ENCODE measurements at regions not wholly inside any gene's neighbourhood (a gene's known extent, or its start where the extent isn't known, plus 50 kb on each side); places are given as distances from the start of the nearest gene placed in this dataset.

DNA sequence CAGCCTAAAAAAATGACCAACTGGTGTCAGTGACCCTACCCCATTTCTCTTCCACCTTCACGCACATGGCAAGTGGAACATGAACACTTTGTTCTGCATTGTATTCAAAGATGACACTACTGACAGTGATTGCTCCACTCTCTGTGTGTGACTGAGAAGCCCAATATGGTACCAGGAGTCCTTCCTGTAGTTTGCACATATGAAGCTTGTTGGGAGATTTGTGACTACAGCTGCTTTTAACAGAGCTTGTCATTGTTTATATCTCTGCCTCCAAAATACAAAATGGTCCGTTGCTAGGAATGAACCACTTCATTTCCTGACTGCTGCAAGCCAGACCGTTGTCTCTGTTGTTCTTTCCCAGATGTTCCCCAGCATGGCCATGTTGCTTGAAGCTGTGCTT is 140.3 kb upstream of the TCF21 start:
- no peak for TF ChIP-seq SMAD4 (CRISPR knock-in tag; IDR thresholded peaks at IDR 0.05)
- TF ChIP-seq, protein P1, sequence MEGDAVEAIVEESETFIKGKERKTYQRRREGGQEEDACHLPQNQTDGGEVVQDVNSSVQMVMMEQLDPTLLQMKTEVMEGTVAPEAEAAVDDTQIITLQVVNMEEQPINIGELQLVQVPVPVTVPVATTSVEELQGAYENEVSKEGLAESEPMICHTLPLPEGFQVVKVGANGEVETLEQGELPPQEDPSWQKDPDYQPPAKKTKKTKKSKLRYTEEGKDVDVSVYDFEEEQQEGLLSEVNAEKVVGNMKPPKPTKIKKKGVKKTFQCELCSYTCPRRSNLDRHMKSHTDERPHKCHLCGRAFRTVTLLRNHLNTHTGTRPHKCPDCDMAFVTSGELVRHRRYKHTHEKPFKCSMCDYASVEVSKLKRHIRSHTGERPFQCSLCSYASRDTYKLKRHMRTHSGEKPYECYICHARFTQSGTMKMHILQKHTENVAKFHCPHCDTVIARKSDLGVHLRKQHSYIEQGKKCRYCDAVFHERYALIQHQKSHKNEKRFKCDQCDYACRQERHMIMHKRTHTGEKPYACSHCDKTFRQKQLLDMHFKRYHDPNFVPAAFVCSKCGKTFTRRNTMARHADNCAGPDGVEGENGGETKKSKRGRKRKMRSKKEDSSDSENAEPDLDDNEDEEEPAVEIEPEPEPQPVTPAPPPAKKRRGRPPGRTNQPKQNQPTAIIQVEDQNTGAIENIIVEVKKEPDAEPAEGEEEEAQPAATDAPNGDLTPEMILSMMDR (IDR thresholded peaks at IDR 0.05): no peak
- TF ChIP-seq, protein P2, sequence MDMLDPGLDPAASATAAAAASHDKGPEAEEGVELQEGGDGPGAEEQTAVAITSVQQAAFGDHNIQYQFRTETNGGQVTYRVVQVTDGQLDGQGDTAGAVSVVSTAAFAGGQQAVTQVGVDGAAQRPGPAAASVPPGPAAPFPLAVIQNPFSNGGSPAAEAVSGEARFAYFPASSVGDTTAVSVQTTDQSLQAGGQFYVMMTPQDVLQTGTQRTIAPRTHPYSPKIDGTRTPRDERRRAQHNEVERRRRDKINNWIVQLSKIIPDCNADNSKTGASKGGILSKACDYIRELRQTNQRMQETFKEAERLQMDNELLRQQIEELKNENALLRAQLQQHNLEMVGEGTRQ (CRISPR knock-in tag; IDR thresholded peaks at IDR 0.05): no peak
- no peak for TF ChIP-seq TP53 (CRISPR knock-in tag; IDR thresholded peaks at IDR 0.05)
- TF ChIP-seq, protein P3, sequence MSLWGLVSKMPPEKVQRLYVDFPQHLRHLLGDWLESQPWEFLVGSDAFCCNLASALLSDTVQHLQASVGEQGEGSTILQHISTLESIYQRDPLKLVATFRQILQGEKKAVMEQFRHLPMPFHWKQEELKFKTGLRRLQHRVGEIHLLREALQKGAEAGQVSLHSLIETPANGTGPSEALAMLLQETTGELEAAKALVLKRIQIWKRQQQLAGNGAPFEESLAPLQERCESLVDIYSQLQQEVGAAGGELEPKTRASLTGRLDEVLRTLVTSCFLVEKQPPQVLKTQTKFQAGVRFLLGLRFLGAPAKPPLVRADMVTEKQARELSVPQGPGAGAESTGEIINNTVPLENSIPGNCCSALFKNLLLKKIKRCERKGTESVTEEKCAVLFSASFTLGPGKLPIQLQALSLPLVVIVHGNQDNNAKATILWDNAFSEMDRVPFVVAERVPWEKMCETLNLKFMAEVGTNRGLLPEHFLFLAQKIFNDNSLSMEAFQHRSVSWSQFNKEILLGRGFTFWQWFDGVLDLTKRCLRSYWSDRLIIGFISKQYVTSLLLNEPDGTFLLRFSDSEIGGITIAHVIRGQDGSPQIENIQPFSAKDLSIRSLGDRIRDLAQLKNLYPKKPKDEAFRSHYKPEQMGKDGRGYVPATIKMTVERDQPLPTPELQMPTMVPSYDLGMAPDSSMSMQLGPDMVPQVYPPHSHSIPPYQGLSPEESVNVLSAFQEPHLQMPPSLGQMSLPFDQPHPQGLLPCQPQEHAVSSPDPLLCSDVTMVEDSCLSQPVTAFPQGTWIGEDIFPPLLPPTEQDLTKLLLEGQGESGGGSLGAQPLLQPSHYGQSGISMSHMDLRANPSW (CRISPR knock-in tag; conservative IDR thresholded peaks at IDR 0.05; ENCODE audit: low read depth): no peak
- no peak for TF ChIP-seq TCF7 (CRISPR knock-in tag; IDR thresholded peaks at IDR 0.05; ENCODE audit: low read depth)
- TF ChIP-seq SOX15 (CRISPR knock-in tag; IDR thresholded peaks at IDR 0.05): no peak
- TF ChIP-seq NR2C2 (CRISPR knock-in tag; IDR thresholded peaks at IDR 0.05): no peak
- no peak for TF ChIP-seq CREB1 (CRISPR knock-in tag; IDR thresholded peaks at IDR 0.05)
- TF ChIP-seq RELA (CRISPR knock-in tag; IDR thresholded peaks at IDR 0.05; ENCODE audit: borderline replicate concordance): no peak
- no peak for TF ChIP-seq NR1H2 (CRISPR knock-in tag; IDR thresholded peaks at IDR 0.05)
- no peak for TF ChIP-seq ZNF263 (CRISPR knock-in tag; IDR thresholded peaks at IDR 0.05; ENCODE audit: low read depth)
- TF ChIP-seq OVOL2 (CRISPR knock-in tag; IDR thresholded peaks at IDR 0.05; ENCODE audit: borderline replicate concordance): no peak
- TF ChIP-seq, protein P4, sequence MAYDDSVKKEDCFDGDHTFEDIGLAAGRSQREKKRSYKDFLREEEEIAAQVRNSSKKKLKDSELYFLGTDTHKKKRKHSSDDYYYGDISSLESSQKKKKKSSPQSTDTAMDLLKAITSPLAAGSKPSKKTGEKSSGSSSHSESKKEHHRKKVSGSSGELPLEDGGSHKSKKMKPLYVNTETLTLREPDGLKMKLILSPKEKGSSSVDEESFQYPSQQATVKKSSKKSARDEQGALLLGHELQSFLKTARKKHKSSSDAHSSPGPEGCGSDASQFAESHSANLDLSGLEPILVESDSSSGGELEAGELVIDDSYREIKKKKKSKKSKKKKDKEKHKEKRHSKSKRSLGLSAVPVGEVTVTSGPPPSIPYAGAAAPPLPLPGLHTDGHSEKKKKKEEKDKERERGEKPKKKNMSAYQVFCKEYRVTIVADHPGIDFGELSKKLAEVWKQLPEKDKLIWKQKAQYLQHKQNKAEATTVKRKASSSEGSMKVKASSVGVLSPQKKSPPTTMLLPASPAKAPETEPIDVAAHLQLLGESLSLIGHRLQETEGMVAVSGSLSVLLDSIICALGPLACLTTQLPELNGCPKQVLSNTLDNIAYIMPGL (CRISPR knock-in tag; IDR thresholded peaks at IDR 0.05): no peak
